ENCODE measurements at regions not wholly inside any gene's neighbourhood (a gene's known extent, or its start where the extent isn't known, plus 50 kb on each side); places are given as distances from the start of the nearest gene placed in this dataset.

DNA sequence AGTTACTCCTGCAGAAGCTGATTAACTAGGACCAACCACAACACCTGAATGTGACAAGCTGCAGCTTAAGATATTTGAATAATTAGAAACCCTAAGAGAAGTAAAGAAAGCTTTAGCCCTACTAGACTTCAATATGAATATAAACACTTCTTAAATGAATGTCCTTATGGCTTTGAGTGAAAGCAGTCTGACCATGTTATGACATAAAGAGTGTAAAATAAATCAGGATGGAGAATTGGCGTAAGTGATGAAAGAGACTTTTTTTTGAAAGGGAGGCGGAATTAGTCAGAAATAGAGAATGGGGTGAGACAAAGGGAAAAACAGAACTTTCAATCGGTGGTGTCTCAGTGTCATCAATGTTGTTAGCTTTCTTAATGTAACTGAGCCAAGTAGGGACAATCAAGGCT is 117.2 kb upstream of the MAGEB16 start:
- no peak for FAIRE-seq
- H3K4me1 ChIP-seq (ENCODE audit: control insufficient read depth in 2 of 3, insufficient read depth in 2 of 3, low read depth in 1 of 3, low read length in 3 of 3): no peaks in the 10 kb centered on the region
- H3K27ac ChIP-seq (ENCODE audit: low read depth in 2 of 2, low read length in 2 of 2): no peak overlapping the region
- no peaks in the 10 kb centered on the region for H3K9me3 ChIP-seq (ENCODE audit: control insufficient read depth in 2 of 3, insufficient read depth in 1 of 3, low read length in 3 of 3)
- H3K27me3 ChIP-seq (ENCODE audit: control insufficient read depth, insufficient read depth, low read length): no peaks in the 10 kb centered on the region
- H3K9ac ChIP-seq (ENCODE audit: low read length in 3 of 3): no peak overlapping the region
- intact Hi-C loops (cut with DNase I): no loop called here
- TF ChIP-seq, protein P1, sequence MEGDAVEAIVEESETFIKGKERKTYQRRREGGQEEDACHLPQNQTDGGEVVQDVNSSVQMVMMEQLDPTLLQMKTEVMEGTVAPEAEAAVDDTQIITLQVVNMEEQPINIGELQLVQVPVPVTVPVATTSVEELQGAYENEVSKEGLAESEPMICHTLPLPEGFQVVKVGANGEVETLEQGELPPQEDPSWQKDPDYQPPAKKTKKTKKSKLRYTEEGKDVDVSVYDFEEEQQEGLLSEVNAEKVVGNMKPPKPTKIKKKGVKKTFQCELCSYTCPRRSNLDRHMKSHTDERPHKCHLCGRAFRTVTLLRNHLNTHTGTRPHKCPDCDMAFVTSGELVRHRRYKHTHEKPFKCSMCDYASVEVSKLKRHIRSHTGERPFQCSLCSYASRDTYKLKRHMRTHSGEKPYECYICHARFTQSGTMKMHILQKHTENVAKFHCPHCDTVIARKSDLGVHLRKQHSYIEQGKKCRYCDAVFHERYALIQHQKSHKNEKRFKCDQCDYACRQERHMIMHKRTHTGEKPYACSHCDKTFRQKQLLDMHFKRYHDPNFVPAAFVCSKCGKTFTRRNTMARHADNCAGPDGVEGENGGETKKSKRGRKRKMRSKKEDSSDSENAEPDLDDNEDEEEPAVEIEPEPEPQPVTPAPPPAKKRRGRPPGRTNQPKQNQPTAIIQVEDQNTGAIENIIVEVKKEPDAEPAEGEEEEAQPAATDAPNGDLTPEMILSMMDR (IDR thresholded peaks at IDR 0.05; ENCODE audit: borderline replicate concordance, extremely low read depth, insufficient read depth): no peak
- no peak overlapping the region for H3K4me3 ChIP-seq (ENCODE audit: low read length in 3 of 3)
- no peak for DNase-seq
- H3K36me3 ChIP-seq (ENCODE audit: control insufficient read depth in 2 of 3, insufficient read depth in 3 of 3, low read length in 3 of 3): no peaks in the 10 kb centered on the region

DNA sequence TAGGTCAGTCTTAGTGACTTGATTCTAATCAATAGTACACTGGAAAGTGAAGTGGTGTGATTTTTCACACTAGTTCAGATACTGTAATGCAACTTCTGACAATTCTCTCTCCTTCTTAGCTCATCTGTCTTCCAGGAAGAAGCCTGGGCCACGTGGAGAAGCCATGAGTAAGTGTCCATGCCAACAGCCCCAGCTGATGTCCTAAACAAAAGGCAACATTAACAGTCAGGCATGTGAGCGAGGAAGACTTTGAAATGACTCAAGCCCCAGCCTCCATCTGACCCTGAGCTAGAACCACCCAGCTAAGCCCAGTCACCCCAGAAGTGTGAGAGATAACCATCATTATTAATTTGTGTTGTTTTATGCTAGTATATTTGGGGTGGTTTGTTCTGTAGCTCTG is 115.7 kb upstream of the MAGEB16 start:
- Histone ChIP-seq H3K4me1 (ENCODE audit: control insufficient read depth in 2 of 3, insufficient read depth in 2 of 3, low read depth in 1 of 3, low read length in 3 of 3) (no peaks in the 10 kb centered on the region), H3K9me3 (ENCODE audit: control insufficient read depth in 2 of 3, insufficient read depth in 1 of 3, low read length in 3 of 3) (no peaks in the 10 kb centered on the region), H3K9ac (ENCODE audit: low read length in 3 of 3) (no peak overlapping the region), H3K4me3 (ENCODE audit: low read length in 3 of 3) (no peak overlapping the region), H3K36me3 (ENCODE audit: control insufficient read depth in 2 of 3, insufficient read depth in 3 of 3, low read length in 3 of 3) (no peaks in the 10 kb centered on the region), H3K27me3 (ENCODE audit: control insufficient read depth, insufficient read depth, low read length) (no peaks in the 10 kb centered on the region), H3K27ac (ENCODE audit: low read depth in 2 of 2, low read length in 2 of 2) (no peak overlapping the region)
- FAIRE-seq (no peak), DNase-seq (no peak)
- intact Hi-C loops (cut with DNase I): no loop called here
- TF ChIP-seq, protein P1 (IDR thresholded peaks at IDR 0.05; ENCODE audit: borderline replicate concordance, extremely low read depth, insufficient read depth): no peak

DNA sequence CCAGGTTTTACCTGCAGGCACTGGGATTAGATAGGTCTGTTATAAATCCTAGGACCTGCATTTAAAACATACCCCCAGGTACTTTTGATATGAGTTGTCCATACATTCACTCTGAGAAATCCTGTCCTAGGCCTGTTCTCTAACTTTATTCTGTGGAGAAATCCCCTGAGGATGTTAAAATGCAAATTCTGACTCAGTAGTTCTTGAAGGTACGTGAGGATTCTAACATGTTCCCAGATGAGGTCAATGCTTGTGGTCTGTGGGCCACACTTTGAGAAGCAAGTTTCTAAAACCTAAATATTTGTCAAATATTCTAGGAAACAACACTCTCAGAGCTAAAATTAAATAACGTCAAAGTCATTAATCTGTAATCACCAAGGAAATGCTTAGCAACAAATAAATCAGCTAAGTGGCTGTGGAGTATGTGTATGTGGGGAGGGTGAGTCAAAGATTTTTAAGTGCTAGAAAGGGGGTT is 101.3 kb upstream of the MAGEB16 start:
- TF ChIP-seq, protein P1 (IDR thresholded peaks at IDR 0.05; ENCODE audit: borderline replicate concordance, extremely low read depth, insufficient read depth): no peak
- Histone ChIP-seq H3K36me3 (ENCODE audit: control insufficient read depth in 2 of 3, insufficient read depth in 3 of 3, low read length in 3 of 3) (no peaks in the 10 kb centered on the region), H3K9ac (ENCODE audit: low read length in 3 of 3) (no peak overlapping the region), H3K27ac (ENCODE audit: low read depth in 2 of 2, low read length in 2 of 2) (no peak overlapping the region), H3K9me3 (ENCODE audit: control insufficient read depth in 2 of 3, insufficient read depth in 1 of 3, low read length in 3 of 3) (no peaks in the 10 kb centered on the region), H3K27me3 (ENCODE audit: control insufficient read depth, insufficient read depth, low read length) (no peaks in the 10 kb centered on the region), H3K4me3 (ENCODE audit: low read length in 3 of 3) (no peak overlapping the region), H3K4me1 (ENCODE audit: control insufficient read depth in 2 of 3, insufficient read depth in 2 of 3, low read depth in 1 of 3, low read length in 3 of 3) (no peaks in the 10 kb centered on the region)
- FAIRE-seq: no peak
- no peak for DNase-seq
- intact Hi-C loops (cut with DNase I): no loop called here

DNA sequence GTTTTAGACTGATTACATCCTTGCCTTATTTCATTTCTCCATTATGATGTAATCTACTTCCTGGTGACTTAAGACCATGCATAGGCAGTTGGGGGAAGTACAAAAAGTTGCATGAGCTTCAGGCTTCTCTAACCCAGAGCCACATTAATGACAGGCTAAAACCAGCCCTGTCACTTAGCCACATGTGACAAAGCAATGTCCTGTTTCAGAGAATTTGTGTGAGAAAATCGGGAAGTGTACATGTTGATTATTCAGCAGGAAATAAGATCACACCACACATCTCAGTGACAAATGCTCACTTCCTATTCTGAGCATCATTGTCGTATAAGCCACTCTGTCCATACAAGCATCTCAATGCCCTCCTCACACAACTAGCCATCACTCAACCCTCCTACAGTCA is 98.5 kb upstream of the MAGEB16 start:
- intact Hi-C loops (cut with DNase I): no loop called here
- no peak for DNase-seq
- Histone ChIP-seq H3K4me3 (ENCODE audit: low read length in 3 of 3) (no peak overlapping the region), H3K9ac (ENCODE audit: low read length in 3 of 3) (no peak overlapping the region), H3K4me1 (ENCODE audit: control insufficient read depth in 2 of 3, insufficient read depth in 2 of 3, low read depth in 1 of 3, low read length in 3 of 3) (no peaks in the 10 kb centered on the region), H3K36me3 (ENCODE audit: control insufficient read depth in 2 of 3, insufficient read depth in 3 of 3, low read length in 3 of 3) (no peaks in the 10 kb centered on the region), H3K27ac (ENCODE audit: low read depth in 2 of 2, low read length in 2 of 2) (no peak overlapping the region), H3K9me3 (ENCODE audit: control insufficient read depth in 2 of 3, insufficient read depth in 1 of 3, low read length in 3 of 3) (no peaks in the 10 kb centered on the region), H3K27me3 (ENCODE audit: control insufficient read depth, insufficient read depth, low read length) (no peaks in the 10 kb centered on the region)
- no peak for FAIRE-seq
- TF ChIP-seq, protein P1 (IDR thresholded peaks at IDR 0.05; ENCODE audit: borderline replicate concordance, extremely low read depth, insufficient read depth): no peak
